ENCODE measurements at regions not wholly inside any gene's neighbourhood (a gene's known extent, or its start where the extent isn't known, plus 50 kb on each side); places are given as distances from the start of the nearest gene placed in this dataset.

GRCh38 chr16:25366078-25366477 is 108.4 kb upstream of the ZKSCAN2 start:
- no peak for TF ChIP-seq CTCF (IDR thresholded peaks at IDR 0.05; ENCODE audit: insufficient read depth, low read depth, low read length)
- TF ChIP-seq EZH2 (IDR thresholded peaks at IDR 0.05; ENCODE audit: insufficient read depth, low read length) = no peak

Measured in astrocyte (in vitro differentiated cells and primary cell).